Stimulated activated naive CD8-positive, alpha-beta T cell treated with anti-CD3 and anti-CD28 coated beads, Interleukin-15, Interleukin-2, amounts not matched to agents 100 ng/mL and 50 ng/mL, for 24 hours (primary cell): ENCODE measurements at regions not wholly inside any gene's neighbourhood (a gene's known extent, or its start where the extent isn't known, plus 50 kb on each side); places are given as distances from the start of the nearest gene placed in this dataset.

Experiments used
- H3K27ac Mint-ChIP-seq: one replicate; pipeline ENCODE4 v1.8.0; 2021; ENCODE audit warnings: mild to moderate bottlenecking, mixed read lengths
- H3K27me3 Mint-ChIP-seq: one replicate; pipeline ENCODE4 v1.8.0; 2021; ENCODE audit warnings: mixed read lengths
- H3K36me3 Mint-ChIP-seq: one replicate; pipeline ENCODE4 v1.8.0; 2021; ENCODE audit warnings: low read depth, mixed read lengths
- H3K4me1 Mint-ChIP-seq: one replicate; pipeline ENCODE4 v1.8.0; 2021; ENCODE audit warnings: low read depth, mixed read lengths
- H3K4me3 Mint-ChIP-seq: one replicate; pipeline ENCODE4 v1.8.0; 2021; ENCODE audit warnings: mild to moderate bottlenecking, mixed read lengths
- H3K9me3 Mint-ChIP-seq: one replicate; pipeline ENCODE4 v1.8.0; 2021; ENCODE audit warnings: mixed read lengths

DNA sequence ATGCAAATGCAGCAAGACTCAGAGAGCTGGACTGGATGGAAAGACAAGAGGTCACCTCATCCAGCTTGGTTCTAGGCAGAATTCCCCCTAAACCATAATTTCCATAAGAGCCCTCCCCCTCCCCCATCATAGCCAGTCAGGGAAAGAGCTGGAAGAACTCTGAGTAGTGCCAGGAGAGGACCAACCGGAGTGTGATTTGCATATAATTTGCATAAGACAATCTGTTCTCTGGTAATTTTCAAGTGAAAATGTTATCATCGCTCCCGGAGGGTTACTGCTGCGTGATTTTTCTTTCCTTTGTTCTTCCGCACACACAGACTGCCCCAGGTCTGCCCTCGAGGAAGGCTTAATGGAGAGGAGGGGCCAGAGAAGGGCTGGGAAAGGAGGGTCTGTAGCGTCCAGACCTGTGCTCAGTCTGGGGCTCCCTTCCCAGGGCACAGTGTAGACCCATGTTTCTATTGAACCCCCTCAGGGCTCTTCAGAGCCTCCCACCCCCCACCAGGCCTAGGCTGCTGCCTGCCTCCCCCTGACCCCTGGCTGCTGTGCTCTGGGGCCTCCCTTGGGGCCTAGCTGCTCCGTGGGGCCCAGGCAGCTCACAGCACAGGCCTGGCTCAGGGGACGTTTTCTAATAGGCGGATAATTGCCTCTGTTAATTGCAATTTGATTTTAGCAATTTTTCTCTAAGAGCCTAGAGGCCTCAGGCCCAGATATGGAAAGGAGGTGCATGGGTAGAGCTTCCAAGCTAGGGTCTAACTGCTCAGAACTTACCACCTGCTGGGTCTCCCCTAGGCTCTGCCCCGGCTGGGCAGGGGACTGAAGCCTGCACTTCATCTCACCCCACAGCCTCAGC, 90.4 kb upstream of the PJA1 start:
- Mint-ChIP-seq H3K4me1 (no peaks in the 10 kb centered on the region), H3K27me3 (no peaks in the 10 kb centered on the region), H3K36me3 (no peaks in the 10 kb centered on the region), H3K27ac (no peak overlapping the region), H3K9me3 (no peaks in the 10 kb centered on the region), H3K4me3 (no peak overlapping the region)

DNA sequence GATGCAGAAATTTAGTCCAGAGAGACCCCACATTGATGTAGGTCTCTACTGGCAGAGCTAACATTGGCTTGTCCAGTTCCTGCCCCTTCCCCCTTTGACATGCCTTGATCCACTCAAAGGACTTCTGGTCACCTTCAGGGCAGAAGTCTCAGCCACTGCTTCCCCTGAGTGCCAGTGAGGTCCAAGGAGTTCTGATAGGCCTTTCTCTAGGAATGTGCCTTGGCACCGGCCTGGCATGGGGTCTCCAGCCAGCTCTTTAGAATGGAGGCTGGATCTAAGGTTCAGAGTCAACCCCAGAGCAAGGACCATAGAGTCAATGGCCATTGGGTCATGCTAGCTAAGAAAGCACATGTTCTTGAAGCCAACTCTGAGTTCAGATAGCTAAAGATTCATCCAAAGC, 88.6 kb upstream of the PJA1 start:
- H3K36me3 Mint-ChIP-seq = no peaks in the 10 kb centered on the region
- no peak overlapping the region for H3K27ac Mint-ChIP-seq
- no peaks in the 10 kb centered on the region for H3K4me1 Mint-ChIP-seq
- H3K4me3 Mint-ChIP-seq = no peak overlapping the region
- no peaks in the 10 kb centered on the region for H3K27me3 Mint-ChIP-seq
- H3K9me3 Mint-ChIP-seq = no peaks in the 10 kb centered on the region

DNA sequence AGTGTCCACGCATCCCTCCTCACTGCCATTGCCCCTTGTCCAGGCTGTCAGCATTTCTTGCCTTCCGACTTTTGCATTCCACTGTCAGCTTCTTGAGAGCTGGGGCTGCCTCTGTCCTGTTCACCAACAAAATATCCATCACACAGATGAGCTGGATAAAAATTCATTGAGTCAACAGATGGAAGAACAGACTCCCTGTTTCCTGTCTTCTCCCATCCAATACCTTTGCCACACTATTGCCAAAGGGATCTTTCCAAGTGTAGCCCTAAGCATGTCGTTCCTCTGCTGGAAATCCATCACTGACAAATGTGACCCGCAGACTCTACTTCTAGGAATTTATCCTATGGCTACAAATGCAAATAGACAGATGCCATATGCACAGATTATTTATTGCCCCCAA, 78.0 kb upstream of the PJA1 start:
- Mint-ChIP-seq H3K9me3 (peaks cover 4% of the 10 kb centered on the region), H3K4me1 (no peaks in the 10 kb centered on the region), H3K27ac (no peak overlapping the region), H3K4me3 (no peak overlapping the region), H3K36me3 (no peaks in the 10 kb centered on the region), H3K27me3 (peaks cover 9% of the 10 kb centered on the region)

DNA sequence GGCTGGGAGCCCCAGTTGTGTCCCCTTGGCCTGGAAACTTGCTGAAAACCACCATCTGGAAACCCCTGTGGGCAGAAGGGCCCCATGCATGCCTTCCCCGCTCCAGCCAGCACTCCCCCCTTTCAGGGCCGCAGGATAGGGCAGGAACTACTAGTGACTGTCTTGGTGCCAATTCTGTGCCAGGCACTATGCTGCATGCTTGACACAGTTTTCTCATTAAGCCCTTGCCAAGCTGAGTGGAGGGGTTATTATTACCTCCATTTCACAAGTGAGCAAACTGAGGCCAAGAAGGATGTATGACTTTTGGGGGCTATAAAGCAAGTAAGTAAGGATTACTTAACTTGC, 73.6 kb upstream of the PJA1 start:
- Mint-ChIP-seq H3K27me3 (peaks cover 9% of the 10 kb centered on the region), H3K36me3 (no peaks in the 10 kb centered on the region), H3K9me3 (no peaks in the 10 kb centered on the region), H3K4me1 (no peaks in the 10 kb centered on the region), H3K27ac (no peak overlapping the region), H3K4me3 (no peak overlapping the region)

DNA sequence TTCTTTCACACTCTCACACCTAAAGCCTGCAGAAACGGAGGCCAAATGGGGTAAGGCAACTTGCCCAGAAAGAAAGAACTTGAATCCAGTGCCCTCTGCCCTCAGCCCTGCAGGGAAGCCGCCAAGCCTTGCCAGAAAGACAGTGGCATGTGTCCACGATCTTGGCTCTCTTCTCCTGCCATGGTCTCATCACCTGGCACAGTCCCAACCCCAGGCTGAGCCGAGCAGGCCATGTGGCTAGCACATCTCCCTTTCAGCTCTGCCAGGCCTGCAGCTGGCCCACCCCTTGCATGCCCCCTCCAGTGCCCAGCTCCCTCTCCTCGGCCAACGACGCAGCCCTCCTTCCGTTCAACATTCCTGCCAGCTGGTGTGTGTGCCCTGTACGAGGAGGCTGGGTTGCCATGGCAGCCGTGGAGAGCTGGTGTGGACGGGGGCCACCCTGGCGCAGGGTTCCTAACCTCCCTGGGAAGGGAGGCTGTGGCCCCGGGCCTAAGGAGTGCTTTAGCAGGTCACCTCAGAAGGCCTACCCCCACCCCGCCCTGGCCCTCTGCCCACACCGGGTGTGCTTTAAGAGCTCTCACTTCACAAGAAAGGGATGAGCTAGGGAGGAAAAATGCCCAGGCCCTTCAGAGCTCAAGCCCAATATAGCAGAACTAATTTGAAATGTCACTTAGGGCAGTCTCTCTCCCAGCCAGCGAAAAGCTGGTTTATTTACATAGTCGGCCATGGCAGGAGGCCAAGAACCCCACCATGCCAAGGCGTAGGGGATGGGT, 73.0 kb upstream of the PJA1 start:
- H3K36me3 Mint-ChIP-seq = no peaks in the 10 kb centered on the region

DNA sequence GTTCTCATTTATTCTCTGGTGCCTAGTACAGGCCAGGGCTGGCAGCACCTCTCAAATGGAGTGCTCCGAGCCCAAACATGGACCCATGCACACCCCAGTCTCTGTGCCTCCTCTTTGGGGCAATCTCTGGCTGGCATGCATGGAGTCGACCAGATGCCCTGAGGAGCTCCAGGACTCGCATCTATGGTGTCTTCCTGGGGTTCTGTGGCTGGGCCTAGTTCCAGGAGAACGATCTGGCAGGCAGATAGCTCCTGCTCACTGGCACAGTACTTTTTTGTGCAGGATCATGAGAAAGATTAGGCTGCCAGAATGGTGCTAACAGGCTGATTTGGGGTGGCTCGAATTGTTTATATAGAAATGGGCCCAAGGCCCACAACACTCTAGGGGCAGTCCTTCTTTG, 72.0 kb upstream of the PJA1 start:
- no peak overlapping the region for H3K4me3 Mint-ChIP-seq
- no peaks in the 10 kb centered on the region for H3K4me1 Mint-ChIP-seq
- H3K36me3 Mint-ChIP-seq = no peaks in the 10 kb centered on the region
- no peaks in the 10 kb centered on the region for H3K9me3 Mint-ChIP-seq
- H3K27me3 Mint-ChIP-seq = no peaks in the 10 kb centered on the region
- H3K27ac Mint-ChIP-seq = no peak overlapping the region

More for the DNA sequence above, 73.0 kb upstream of the PJA1 start:
- no peak overlapping the region for H3K4me3 Mint-ChIP-seq
- H3K27ac Mint-ChIP-seq = no peak overlapping the region
- H3K27me3 Mint-ChIP-seq = peaks cover 5% of the 10 kb centered on the region
- H3K9me3 Mint-ChIP-seq = no peaks in the 10 kb centered on the region
- no peaks in the 10 kb centered on the region for H3K4me1 Mint-ChIP-seq

DNA sequence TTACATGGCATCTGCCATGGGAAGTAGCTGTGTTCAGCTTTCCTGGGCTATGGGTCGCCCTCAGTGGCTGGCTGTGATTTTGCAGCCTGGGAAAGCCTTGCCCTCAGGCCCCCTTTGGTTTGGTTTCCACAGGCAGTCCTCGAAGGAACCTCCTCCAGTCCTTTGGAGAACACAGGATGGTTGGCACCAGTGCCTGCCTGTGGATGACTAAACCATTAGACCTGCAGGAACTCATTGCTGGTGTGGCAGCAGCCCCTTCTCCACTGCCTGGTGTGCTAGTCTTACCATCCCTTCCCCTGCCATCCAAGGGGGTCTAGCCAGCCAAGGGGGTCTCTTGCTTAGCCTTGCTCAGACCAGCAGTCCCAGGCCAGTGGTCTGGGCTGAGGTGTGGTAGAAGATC, 71.4 kb upstream of the PJA1 start:
- Mint-ChIP-seq H3K27ac (no peak overlapping the region), H3K36me3 (no peaks in the 10 kb centered on the region), H3K4me3 (no peak overlapping the region), H3K4me1 (no peaks in the 10 kb centered on the region), H3K9me3 (no peaks in the 10 kb centered on the region), H3K27me3 (no peaks in the 10 kb centered on the region)

DNA sequence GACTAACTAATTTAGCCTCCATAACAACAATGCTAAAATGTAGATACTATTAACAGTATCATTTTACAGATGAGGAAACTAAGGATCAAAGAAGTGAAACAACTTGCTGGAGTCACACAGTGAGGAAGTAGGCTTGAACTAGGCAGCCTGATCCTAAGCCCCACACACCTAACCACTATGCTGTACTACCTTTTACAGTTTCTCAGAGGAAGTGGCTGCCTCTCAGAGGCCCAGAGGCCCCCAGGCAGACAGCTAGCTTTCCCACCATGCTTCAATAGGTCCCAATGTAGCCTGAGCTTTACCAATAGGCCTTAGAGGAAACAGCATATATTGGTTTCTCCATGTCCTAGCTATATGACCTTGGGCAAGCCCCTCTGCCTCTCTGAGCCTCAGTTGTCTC, 69.4 kb upstream of the PJA1 start:
- Mint-ChIP-seq H3K4me3 (no peak overlapping the region), H3K4me1 (no peaks in the 10 kb centered on the region), H3K27me3 (no peaks in the 10 kb centered on the region), H3K27ac (no peak overlapping the region), H3K9me3 (no peaks in the 10 kb centered on the region), H3K36me3 (no peaks in the 10 kb centered on the region)

DNA sequence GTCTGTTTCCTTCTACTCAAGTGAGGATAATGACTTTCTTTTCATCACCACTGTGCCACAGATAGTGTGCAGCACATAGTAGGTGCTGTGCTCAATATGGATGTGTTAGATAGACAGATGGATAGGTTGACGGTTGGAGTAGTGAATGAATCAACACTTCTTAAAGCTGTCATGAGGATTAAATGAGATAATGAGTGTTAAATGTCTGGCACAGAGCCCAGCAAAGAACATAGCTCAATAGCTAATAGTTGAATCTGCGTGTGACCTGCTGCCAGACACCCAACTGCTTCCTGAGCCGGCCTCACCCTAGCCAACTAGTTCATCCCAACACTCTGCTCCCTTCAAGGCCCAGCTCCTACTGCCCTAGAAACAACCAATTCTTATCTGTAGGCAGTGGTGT, 67.7 kb upstream of the PJA1 start:
- Mint-ChIP-seq H3K27ac (no peak overlapping the region), H3K27me3 (no peaks in the 10 kb centered on the region), H3K9me3 (no peaks in the 10 kb centered on the region), H3K4me1 (no peaks in the 10 kb centered on the region), H3K4me3 (no peak overlapping the region), H3K36me3 (no peaks in the 10 kb centered on the region)

DNA sequence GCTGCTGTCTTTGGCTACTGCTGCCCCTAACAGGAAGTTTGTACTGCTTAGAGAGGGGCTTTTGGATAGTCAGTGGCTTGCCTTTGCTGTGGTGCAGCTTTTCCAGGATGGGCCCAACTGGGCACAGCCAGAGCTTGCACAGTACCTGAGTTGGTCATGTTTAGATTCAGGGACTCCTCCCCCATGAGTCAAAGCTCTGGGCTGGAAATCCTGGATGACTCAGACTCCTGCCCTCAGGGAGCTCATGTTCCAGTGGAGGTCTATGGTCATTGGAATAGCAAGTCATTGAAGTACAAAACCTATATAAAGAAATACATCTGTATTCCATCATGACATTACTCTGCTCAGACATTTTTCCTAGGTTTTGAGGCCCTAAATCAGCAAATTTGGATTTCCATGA, 66.7 kb upstream of the PJA1 start:
- Mint-ChIP-seq H3K27me3 (no peaks in the 10 kb centered on the region), H3K4me3 (no peak overlapping the region), H3K36me3 (no peaks in the 10 kb centered on the region), H3K9me3 (no peaks in the 10 kb centered on the region), H3K4me1 (no peaks in the 10 kb centered on the region), H3K27ac (no peak overlapping the region)

DNA sequence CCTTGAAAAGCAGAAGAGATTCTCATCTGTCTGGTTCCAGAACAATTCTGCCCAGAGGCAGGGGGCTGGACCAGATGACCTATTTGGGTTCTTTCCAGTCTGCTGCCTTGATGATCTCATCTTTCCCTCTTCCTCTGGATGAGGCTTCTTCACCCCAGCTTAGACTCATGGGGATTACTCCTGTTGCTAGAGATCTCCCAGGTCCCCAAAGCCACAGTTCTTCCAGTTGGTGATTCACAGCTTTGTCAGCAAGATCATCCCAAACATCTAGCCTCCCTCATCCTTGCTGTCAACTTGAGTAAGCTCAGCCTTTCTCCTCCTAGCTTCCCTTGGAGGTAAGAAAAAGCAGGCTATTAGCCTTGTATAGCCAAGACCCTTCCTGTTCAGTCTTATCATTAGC, 64.2 kb upstream of the PJA1 start:
- Mint-ChIP-seq H3K27me3 (no peaks in the 10 kb centered on the region), H3K4me1 (no peaks in the 10 kb centered on the region), H3K4me3 (no peak overlapping the region), H3K36me3 (no peaks in the 10 kb centered on the region), H3K27ac (no peak overlapping the region), H3K9me3 (no peaks in the 10 kb centered on the region)

DNA sequence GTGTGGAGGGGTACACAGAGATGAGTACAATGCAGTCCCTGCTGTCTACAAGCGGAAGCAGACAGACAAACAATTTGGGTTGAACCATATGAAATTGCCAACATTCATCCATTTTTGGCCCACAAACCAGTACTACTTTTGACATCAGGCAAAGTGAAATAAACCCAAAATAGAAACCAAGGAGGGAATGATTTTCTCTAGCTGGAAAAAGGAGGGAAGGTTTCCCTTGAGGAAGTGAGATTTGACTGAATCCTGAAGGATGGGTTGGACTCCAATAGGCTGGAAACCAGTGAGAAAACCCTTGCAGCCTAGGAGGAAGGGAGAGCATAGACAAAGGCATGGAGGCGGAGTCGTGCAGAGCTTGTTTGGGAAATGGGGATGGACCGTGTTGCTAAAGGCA, 63.5 kb upstream of the PJA1 start:
- Mint-ChIP-seq H3K27me3 (no peaks in the 10 kb centered on the region), H3K9me3 (no peaks in the 10 kb centered on the region), H3K36me3 (no peaks in the 10 kb centered on the region), H3K4me1 (no peaks in the 10 kb centered on the region), H3K4me3 (no peak overlapping the region), H3K27ac (no peak overlapping the region)

DNA sequence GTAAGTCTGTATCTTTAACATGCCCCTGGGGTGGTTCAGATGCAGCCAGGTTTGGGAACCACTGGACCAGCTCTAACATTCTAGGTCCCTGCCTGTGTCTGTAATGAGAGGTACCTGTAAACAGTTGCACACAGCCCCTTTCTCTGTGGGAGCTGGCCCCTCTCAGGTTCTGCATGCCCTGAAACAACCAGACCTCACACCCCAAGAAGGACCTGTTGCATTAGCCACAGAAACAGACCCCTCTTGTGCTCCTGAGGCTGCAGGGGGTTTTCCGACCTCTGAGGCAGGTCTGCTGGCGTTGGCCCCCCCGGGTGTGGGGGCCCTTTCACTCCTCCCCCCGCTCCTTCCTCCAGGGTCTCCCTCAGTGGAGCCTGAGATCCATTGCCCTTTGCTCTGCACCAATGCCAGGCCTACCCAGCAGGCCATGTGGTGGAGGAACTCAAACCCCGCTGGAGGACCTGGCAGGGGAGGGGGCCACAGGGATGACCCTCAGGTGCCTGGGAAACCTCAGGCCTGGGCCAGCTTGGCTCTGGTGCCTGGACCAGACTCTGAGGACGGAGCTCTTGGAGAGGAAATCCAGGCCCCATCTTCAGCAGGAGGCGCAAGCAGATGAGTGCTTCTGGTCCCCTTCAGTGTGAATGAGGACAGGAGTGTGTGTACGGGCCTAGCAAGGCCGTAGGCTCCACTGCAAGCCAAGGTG, 61.4 kb upstream of the PJA1 start:
- no peak overlapping the region for H3K27ac Mint-ChIP-seq

DNA sequence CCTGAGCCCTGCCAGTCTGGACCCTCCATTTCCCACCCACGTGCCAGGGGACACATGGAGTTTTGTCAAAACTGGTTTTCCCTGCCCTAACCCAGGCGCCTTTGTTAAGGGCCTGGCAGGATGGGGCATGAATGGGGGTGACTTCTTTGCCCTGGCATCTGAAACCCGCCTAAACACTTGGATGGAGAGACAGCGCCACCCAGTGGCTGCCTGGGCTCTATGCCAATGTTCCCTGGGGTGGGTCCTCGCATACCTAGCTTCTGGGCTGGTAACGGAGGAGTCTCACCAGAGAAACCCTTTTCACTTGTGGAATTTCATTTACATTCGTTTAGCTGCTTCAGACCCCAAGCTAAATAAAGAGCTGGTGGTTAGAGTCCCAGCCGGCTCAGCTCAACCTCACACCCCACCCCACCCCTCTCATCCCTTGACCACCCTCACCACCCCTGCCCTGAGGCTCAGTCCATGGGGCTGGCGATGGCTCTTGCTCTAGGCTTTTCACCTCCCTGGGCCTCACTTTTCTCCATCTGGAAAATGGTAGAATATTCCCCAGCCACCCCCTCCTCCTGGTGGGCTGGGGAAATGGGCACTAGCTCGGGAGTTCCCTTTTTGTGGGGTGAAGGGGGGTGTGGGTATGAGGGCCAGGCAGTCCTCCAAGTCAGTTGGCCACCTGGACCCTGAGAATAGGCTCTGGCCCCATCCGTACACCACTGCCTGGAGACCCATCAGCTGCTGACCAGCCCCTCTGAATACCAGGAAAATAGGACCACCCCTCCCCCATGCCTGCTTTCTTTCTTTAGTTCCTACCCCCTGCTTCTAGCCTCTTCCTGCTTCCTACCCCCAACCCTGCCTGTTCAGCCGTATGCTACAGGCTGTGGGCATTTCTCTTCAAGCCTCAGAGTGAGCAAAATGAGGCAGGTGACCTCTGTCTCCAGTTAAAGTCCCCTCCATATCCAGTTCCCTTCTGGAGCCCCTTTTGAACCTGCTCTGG, 57.1 kb upstream of the PJA1 start:
- no peak overlapping the region for H3K27ac Mint-ChIP-seq
- H3K36me3 Mint-ChIP-seq = no peaks in the 10 kb centered on the region
- no peaks in the 10 kb centered on the region for H3K27me3 Mint-ChIP-seq
- H3K4me3 Mint-ChIP-seq = no peak overlapping the region
- no peaks in the 10 kb centered on the region for H3K9me3 Mint-ChIP-seq
- no peaks in the 10 kb centered on the region for H3K4me1 Mint-ChIP-seq

More for the DNA sequence above, 61.4 kb upstream of the PJA1 start:
- Mint-ChIP-seq H3K36me3 (no peaks in the 10 kb centered on the region), H3K27me3 (no peaks in the 10 kb centered on the region), H3K4me3 (no peak overlapping the region), H3K9me3 (no peaks in the 10 kb centered on the region), H3K4me1 (no peaks in the 10 kb centered on the region)
